GM18520 (cell line): ENCODE measurements at regions not wholly inside any gene's neighbourhood (a gene's known extent, or its start where the extent isn't known, plus 50 kb on each side); places are given as distances from the start of the nearest gene placed in this dataset.

ENCODE experiments used
- ATAC-seq: cut with Tn5 transposase; IDR thresholded peaks from one replicate; pipeline ENCODE4 v1.9.1; 2021; ENCODE audit not compliant: unreplicated experiment

DNA sequence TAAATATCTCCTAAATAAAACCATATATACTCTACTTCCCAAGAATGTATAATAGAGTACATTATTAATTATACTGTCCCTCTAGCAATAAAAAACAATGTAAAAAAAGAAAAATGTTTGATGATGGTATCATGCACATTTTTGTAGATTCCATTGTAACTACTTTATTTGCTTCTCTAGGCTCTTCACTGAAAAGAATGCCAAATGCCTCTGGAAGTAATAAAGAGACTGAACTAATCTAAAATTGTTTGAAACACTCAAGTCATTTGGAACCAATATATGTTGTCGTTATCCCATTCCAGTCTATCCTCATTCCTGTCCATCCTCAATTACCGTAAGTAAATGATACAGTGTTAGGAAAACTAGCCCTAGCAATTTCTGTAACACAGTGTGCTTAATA is 233.6 kb downstream of the C12orf50 start:
- no peak for ATAC-seq

DNA sequence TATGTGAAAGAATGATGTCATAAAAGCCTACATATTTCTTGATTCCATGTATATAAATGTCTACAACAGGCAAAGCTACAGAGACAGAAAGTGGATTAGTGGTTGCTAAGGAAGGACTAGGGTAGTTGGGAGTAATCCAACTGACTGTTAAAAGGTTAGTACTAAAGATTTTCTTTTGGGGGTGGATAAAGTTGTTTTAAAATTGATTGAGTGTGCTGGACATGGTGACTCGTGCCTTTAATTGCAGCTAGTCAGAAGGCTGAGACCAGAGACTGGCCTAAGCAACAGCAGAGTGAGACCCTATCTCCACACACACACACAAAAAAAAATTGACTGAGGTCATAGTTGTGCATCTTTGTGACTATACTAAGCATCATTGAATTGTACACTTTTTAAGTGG is 234.3 kb downstream of the C12orf50 start:
- ATAC-seq: no peak

DNA sequence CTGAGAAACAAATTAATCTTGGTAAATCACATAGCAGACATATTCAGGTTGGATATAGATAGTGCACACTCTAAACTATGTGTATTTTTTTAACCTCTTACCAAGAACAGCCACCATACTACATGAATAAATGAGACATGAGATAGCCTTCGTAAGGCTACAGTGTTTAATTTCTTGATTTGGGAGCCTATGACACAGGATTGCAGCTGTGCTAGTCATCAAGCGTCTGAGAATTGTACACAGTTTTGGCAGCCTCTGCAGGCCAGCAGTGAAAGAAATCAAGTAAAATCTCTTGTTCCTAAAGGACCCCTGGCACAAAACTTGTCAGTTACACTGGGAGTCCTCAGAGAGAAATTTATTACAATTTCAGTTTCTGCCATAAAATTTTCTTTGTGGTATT is 236.1 kb downstream of the C12orf50 start:
- ATAC-seq: no peak

DNA sequence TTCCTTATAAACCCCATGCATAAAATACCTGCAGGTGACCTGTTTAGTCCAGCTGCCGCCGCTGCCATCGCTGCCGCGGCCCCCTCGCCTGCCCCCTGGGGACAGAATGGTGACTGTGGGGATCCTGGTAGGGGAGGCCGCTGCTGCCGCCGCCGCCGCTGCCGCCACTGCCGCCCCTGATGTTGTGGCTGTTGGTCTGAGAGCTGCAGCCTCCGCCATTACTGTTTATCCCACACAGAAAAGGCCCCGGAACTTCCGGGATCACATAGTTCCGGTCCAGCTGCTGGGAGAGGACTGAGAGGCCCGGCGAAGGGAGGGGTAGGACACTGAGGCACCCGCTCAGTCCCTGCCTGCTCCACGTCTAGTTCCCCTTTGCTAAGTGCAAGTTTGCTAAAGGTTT is 244.9 kb downstream of the C12orf50 start:
- ATAC-seq: no peak

DNA sequence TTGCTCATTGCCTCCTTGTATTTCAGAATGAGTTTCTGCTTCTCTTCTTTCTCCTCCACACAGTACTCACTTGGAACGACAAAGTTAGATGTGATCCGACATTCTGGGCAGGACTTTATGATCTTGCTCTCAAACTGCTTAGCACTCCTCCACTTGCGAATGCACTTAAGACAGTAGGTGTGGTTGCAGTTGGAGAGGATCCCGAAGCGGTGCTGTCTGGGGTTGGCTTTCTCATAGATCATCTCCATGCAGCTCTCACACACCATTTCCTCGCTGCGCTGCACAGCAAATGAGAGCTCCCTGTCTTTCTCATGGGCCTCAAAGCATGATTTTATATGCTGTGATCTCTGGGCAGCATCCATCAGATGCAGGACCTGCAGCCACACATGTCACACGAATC is 245.7 kb downstream of the C12orf50 start:
- ATAC-seq: no peak

DNA sequence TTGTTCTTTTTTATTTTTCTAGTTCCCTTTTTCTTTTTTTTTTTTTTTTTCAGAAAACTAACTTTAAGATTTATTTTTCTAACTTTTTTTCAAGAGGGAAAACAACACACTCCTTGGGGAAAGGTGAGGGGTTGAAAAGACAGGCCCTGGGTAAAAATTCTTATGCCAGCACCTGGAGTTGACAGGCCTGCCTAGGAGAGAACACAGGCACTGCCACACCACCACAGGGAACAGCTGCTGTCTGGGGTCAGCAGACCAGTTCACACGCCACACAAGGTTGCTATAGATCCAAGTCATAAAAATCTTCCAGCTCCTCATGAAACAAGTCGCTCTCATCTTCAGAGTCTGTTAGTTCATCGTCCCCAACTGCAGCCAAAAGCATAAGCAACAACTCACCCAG is 246.4 kb downstream of the C12orf50 start:
- no peak for ATAC-seq

DNA sequence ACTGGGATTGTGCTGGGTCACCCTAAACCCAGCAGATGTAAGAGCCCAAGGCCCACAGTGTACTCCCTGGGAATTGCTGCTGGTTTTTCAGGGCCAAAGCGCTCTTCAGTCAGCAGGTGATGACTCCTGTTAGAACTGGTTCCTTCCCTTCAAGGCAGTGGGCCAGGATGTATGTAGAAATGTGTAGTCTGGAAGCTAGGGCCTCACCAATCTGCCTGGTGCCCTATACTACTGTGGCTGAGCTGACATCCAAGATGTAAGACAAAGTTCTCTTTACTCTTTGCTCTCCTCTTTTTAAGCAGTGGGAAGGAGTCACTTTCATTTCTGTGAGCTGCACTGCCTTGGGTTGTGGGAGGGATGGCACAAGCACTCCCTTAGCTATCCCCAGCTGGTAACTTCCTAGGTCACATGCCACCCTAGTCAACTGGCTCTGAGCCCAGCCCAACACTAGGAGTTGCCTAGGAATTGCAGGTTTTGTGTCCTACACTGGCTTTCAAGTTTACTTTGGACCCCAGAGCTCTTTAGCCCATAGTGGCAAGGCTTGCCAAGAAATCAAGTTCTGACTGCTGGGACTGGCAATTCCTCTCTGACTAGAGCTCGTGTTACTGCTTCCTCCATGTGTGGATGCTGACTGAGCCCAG is 249.2 kb downstream of the C12orf50 start:
- ATAC-seq: no peak

DNA sequence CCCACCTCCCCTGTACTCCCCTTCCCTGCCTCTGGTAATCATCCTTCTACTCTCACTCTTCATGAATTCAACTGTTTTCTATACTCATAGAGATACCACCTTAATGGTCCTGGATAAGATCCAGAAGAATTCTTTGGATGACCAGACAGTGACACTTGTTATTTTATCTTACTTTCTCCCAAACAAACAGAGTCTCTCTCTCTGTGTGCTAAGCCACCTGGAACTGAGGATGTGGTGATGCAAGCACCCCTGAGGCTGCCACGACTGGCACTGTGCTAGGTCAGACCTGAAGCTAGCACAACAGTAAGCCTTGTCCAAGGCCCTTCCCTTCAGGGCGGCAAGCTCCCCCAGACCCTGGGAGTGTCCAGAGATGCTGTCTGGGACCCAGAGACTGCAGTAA is 250.2 kb downstream of the C12orf50 start:
- no peak for ATAC-seq

DNA sequence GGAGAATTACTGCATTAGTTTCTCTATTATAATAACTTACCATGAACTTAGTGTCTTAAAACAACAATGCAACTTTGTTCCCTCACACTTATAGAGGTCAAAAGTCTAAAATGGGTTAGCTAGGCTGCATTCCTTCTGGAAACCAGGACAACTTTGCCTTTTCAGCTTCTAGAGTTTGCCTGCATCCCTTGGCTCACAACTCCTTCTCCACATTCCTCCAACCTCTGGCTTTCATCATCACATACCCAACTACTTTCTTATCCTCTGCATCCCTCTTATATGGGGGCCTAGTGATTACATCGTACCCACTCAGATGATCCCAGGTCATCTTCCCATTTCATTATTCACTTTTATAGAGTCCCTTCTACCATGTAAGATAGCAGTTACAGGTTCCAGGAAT is 251.1 kb downstream of the C12orf50 start:
- ATAC-seq: no peak

DNA sequence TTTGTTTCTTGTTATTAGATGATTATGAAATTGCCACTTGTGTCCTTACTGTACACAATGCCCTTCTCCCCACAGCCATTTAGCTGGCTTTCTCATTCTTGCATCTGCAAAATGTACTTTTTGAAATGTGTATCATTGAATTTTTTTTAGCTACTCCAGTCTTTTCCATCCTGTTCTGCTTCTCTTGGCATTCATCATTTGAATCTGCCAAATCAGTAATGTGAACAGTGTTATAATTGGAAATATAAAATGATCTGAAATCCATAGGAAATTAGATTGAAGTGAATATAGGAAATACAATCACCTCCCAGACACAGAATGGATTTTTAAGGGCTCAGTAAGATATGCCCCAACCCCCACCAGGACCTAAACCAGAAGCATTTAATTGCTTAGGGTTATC is 253.4 kb downstream of the C12orf50 start:
- no peak for ATAC-seq

DNA sequence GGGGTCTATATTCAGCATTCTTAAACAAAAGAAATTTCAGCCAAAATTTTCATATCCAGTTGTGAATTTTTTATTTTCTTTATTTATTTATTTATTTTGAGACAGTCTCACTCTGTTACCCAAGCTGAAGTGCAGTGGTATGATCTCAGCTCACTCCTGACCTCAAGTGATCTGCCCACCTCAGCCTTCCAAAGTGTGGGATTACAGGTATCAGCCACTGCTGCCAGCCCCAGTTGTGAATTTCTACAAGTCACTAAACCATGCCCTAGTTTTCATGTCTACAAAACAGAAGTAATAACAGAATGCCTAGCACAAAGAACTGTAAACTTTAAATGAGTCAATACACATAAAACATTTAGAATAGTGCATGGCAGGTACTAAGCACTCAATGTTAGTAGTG is 254.2 kb downstream of the C12orf50 start:
- no peak for ATAC-seq

DNA sequence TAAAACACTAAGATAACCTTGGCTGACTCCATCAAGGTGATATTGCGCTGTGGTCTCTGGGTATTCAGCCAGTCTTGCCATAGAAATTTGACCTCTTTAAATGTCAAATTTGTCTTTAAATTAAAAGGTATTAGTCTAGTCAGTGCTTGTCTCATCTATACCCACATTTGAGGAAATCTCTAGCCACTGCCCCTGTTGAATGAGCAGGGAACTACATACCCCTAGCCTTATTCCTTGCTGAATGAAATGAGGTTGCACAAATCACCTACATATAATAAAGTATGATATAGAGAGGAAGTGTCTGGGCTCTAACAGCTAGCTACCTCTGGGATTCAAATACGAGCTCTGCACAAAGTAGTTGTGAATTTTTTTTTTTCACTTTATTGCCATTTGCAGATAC is 256.8 kb downstream of the C12orf50 start:
- ATAC-seq: no peak

DNA sequence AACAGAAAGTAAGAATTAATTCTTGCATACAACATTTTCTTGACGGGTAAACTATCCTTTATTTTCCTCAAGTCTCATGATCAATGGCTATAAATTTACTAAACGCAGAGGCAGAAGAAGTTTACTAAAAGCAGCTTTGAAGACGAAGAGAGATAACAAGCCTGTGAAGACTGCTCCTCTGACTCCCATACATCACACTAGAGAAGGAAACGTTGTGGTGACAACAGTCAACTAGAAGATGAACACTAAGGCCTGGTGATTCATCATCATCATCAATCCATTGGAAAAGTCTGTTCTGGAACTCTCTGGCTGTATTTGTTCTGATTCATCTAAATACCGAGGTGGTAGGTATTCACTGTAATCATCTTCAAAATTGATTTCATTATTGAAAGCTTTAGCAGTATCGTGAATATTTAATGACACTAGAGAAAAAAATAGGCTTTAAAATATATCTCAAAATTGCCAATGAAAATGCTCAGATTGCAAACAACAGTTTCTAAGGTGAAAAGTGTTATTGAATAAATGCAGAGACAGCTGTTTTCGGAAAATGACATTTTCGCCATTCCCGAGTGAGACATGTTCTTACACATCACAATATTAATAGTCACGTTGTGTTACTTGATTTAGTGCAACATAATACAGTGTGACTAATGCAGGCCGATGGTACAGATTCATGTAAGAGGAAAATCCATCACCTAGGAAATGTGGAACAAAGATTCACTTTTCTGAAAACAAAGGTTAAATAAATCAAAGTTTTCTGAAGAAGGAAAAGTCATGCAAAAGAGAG is 260.5 kb downstream of the C12orf50 start:
- no peak for ATAC-seq

DNA sequence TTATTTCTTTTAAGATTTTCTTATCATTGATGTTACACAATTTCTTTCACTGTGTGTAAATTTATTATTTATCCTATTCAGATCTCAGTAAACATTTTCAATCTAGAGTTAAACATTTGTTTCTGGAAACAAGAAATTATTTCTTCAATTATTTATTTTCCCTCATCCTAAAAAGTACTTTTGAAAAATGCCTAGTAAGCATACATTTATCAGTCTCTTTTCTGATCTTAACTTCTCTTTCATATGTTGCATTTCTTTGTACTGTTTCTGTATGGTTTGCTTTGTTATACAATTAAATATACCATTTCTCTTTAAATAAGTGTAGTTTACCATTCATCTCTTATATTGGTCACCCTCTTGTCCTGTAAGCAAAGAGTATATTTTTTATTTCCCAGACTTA is 263.2 kb downstream of the C12orf50 start:
- no peak for ATAC-seq

DNA sequence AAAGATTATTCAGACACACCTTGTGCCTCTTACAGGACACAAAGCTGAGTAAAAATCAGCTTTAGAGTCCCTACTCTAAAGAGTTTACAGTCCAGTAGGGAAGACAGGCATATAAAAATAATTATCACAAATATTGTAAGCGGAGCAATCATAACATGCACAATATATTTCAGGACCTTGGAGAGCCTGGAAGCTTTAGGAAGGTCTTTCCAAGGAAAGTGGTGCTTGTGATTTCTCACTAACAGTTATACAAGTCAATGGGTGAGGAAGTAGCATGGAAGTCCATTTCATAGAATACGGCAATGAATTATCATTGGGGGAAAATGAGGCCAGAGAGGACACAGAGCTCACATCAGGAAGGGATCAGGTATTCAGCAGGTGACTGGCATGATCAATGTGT is 268.3 kb downstream of the C12orf50 start:
- no peak for ATAC-seq

DNA sequence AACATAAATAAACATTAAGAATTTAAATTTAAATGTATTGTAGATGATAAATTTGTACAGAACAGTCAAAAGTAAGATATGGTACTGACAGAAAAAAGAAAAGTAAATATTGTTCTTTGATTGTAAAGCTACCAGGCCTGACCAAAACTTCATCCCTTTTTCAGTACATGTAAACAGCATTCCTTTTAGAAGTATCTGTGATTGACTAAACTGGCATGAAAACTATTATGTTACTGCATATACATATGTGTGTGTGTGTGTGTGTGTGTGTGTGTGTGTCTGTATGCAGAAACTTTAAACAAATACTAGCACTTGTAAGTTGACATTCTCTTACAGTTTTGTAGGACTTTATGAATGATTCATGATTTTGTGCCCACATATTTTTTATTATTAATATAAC is 270.9 kb downstream of the C12orf50 start:
- no peak for ATAC-seq

DNA sequence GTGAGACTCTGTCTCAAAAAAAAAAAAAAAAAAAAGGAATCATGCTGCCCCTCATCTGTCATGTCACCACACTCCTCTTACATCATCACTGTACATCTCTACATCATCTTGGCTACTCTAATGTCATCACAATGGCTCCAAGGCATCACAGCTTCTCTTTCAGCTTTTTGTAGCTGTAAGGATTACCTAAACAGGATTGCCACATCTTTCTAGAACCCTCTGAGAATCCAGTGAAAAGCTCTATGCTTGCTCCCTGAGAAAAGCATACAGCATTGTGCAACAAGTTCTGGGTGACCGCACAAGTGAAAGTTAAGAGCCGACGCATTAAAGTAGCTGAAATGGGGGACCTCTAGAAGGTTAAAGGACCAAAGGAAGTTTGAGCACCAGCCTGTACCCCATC is 272.5 kb downstream of the C12orf50 start:
- no peak for ATAC-seq

DNA sequence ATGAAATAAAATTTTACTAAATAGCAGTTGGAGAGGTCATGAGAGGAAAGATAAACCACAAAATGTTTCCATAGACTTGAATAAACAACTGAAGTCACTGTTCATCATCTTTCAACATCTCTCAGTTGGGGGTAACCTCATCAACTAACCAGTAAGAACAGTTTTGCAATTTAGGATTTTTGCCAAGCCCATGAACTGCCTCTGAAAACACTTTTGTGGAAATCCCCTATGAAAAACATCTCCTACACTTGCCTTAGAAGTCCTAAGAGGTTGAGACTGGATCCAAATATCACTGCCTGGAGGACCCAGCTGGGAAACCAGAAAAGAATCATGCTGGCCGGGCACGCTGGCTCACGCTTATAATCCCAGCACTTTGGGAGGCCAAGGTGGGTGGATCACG is 273.1 kb downstream of the C12orf50 start:
- ATAC-seq: no peak

DNA sequence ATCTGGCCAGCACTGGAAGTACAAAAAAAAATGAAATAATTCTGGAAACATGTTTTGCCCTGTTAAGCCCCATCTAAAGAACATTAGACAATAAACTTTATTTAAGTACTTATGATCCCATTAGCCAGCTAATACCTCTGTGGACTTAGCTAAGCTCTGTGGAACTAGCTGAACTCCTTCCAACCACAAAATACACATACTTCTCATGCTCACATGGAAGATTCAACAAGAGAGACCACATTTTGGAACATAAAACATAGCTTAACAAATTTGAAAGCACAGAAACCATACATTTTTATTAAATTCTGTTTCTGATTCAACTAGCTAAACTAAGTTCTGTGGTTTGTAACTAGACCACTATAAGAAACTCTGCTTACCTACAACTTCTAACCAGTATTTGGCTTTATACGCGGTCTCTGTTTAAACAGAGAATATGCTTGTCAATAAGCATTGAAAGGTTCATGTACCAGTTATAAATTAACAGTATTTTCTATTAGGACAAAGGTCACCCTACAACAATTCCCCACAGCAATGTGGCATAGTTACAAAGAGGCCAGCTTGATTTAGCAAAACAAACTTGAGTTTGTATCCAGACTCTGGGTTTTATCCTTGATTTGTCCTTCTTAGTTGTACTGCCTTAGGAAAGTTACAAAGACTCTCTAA is 300.1 kb downstream of the C12orf50 start:
- no peak for ATAC-seq

DNA sequence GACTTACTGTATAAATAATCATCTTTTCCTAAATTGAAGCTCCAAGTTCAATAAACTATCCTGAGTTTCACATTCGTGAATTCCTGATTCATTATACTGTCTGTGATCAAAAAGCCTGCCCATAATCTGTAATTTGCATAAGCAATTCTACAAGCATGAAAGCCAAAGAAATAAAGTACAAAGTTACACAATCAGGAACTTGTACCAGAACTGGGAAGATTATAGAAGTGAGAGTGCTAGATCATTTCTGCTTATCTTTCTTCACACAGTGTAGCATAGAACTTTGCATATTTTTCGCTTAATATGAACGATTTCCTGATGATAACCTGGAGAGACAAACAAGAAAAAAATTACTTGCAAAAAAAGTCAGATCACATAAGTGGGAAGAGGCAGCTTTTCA is 308.2 kb downstream of the C12orf50 start:
- no peak for ATAC-seq

DNA sequence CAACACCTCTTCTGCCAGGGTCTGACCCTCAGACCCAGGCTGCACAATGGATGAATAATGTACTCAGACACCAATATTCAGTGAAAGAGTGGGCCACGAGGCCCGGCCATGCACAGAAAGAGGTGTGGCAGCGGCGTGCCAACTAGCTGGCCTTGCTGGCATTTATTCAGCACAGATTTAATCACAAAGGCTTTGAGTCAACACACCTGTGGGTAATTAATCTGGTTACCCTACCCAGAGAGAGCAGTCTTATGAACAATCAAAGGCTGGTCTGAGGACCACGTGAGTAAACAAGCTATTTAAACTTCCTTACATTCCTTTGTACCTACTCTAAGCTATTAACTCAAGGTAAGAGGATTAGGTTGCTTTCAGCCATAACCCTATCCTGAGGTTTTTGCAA is 324.8 kb downstream of the C12orf50 start:
- no peak for ATAC-seq

DNA sequence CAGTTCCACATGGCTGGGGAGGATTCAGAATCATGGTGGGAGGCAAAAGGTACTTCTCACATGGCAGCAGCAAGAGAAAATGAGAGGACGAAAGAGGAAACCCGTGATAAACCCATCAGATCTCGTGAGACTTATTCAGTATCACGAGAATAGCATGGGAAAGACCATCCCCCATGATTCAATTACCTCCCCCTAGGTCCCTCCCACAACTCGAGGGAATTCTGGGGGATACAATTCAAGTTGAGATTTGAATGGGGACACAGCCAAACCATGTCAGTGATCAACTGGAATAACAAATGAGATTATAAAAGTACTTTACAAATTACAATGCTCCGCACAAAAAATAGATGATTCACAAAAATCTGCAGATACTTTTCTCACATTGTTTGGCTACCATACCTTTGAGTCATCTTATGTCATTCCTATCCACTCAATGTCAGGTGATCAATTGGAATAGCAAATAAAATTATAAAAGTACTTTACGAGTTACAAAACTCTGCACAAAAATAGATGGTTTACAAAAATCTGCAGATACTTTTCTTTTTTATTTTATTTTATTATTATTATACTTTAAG is 338.9 kb downstream of the C12orf50 start:
- no peak for ATAC-seq
